Mesendoderm (in vitro differentiated cells): ENCODE measurements at regions not wholly inside any gene's neighbourhood (a gene's known extent, or its start where the extent isn't known, plus 50 kb on each side); places are given as distances from the start of the nearest gene placed in this dataset.

Experiments used
- DNase-seq: peaks from one replicate; pipeline ENCODE4 v3.0.0; 2013
- H2AK5ac ChIP-seq: 2 replicates; pipeline ENCODE4 v1.6.1; 2013; ENCODE audit warnings: low read length, inconsistent platforms
- H2BK120ac ChIP-seq: 2 replicates; pipeline ENCODE4 v1.6.1; 2013; ENCODE audit warnings: low read depth, mild to moderate bottlenecking, low read length, moderate library complexity, mixed read lengths
- H2BK15ac ChIP-seq: replicated peaks from 2 replicates; pipeline ENCODE4 v1.6.1; 2013; ENCODE audit warnings: low read depth, mild to moderate bottlenecking, moderate library complexity
- H2BK5ac ChIP-seq: 2 replicates; pipeline ENCODE4 v1.6.1; 2013; ENCODE audit warnings: low read length, inconsistent platforms
- H3K18ac ChIP-seq: 2 replicates; pipeline ENCODE4 v1.6.1; 2013; ENCODE audit warnings: mild to moderate bottlenecking, low read length, mixed read lengths
- H3K23ac ChIP-seq: one replicate; pipeline ENCODE4 v1.6.1; 2013; ENCODE audit warnings: low read length
- H3K27ac ChIP-seq: 2 replicates; pipeline ENCODE4 v1.5.1; 2013; ENCODE audit warnings: low read depth, mild to moderate bottlenecking, inconsistent platforms, low read length, moderate library complexity
- H3K27me3 ChIP-seq: 2 replicates; pipeline ENCODE4 v1.6.1; 2013; ENCODE audit warnings: low read length, control low read depth, mild to moderate bottlenecking, inconsistent platforms; ENCODE audit not compliant: insufficient read depth, poor library complexity
- H3K36me3 ChIP-seq: 2 replicates; pipeline ENCODE4 v1.6.1; 2013; ENCODE audit warnings: low read length, inconsistent platforms; ENCODE audit not compliant: control insufficient read depth, insufficient read depth
- H3K4ac ChIP-seq: one replicate; pipeline ENCODE4 v1.6.1; 2013; ENCODE audit warnings: low read depth, mild to moderate bottlenecking, low read length, moderate library complexity
- H3K4me1 ChIP-seq: 2 replicates; pipeline ENCODE4 v1.6.1; 2013; ENCODE audit warnings: low read depth, low read length, inconsistent platforms; ENCODE audit not compliant: control insufficient read depth
- H3K4me2 ChIP-seq: 2 replicates; pipeline ENCODE4 v1.6.1; 2013; ENCODE audit warnings: low read length
- H3K4me3 ChIP-seq: 2 replicates; pipeline ENCODE4 v1.5.1; 2013; ENCODE audit warnings: mild to moderate bottlenecking, low read length
- H3K56ac ChIP-seq: one replicate; pipeline ENCODE4 v1.6.1; 2013; ENCODE audit warnings: low read length
- H3K79me1 ChIP-seq: 2 replicates; pipeline ENCODE4 v1.6.1; 2013; ENCODE audit warnings: low read length, inconsistent platforms
- H3K79me2 ChIP-seq: 2 replicates; pipeline ENCODE4 v1.6.1; 2013; ENCODE audit warnings: mild to moderate bottlenecking, low read length; ENCODE audit not compliant: control insufficient read depth, insufficient read depth
- H3K9ac ChIP-seq: 2 replicates; pipeline ENCODE4 v1.6.1; 2013; ENCODE audit warnings: low read length, inconsistent platforms
- H4K5ac ChIP-seq: one replicate; pipeline ENCODE4 v1.6.1; 2013; ENCODE audit warnings: low read length
- H4K8ac ChIP-seq: one replicate; pipeline ENCODE4 v1.6.1; 2013; ENCODE audit warnings: low read depth, mild to moderate bottlenecking, control low read depth, low read length, moderate library complexity
- WGBS: extraction: QIAGEN DNeasy Blood & Tissue Kit; methylation state at CpG from one replicate; pipeline ENCODE4 v1.1.7; 2013; ENCODE audit warnings: low lambda C conversion rate, missing lambda C conversion rate; ENCODE audit not compliant: insufficient coverage; ENCODE audit errors: extremely low coverage; 5-methylcytosine and 5-hydroxymethylcytosine counted together

GRCh38 chr5:120958877-120959485, 494.9 kb downstream of the PRR16 start:
- Histone ChIP-seq H3K56ac (no peak overlapping the region), H3K4me3 (no peak overlapping the region), H3K79me2 (no peaks in the 10 kb centered on the region), H3K9ac (no peak overlapping the region), H2BK15ac (no peak overlapping the region), H3K23ac (no peak overlapping the region), H3K36me3 (no peaks in the 10 kb centered on the region), H3K4me2 (no peak overlapping the region), H3K27me3 (no peaks in the 10 kb centered on the region), H3K4ac (no peak overlapping the region), H2BK120ac (no peak overlapping the region), H3K4me1 (no peaks in the 10 kb centered on the region), H3K27ac (no peak overlapping the region), H4K8ac (no peak overlapping the region), H3K18ac (no peak overlapping the region), H4K5ac (no peak overlapping the region), H3K79me1 (no peaks in the 10 kb centered on the region), H2BK5ac (no peak overlapping the region), H2AK5ac (no peak overlapping the region)
- DNase-seq: no peak
- WGBS: no CpG with 5 or more reads among the region's 7 CpGs

GRCh38 chr5:120960510-120960909, 496.4 kb downstream of the PRR16 start:
- DNase-seq: no peak
- H4K5ac ChIP-seq: no peak overlapping the region
- H3K56ac ChIP-seq: no peak overlapping the region
- WGBS: no CpG with 5 or more reads among the region's 1 CpG
- no peak overlapping the region for H4K8ac ChIP-seq
- no peaks in the 10 kb centered on the region for H3K36me3 ChIP-seq
- no peak overlapping the region for H2BK5ac ChIP-seq
- no peaks in the 10 kb centered on the region for H3K4me1 ChIP-seq
- no peak overlapping the region for H3K4ac ChIP-seq
- H3K4me2 ChIP-seq: no peak overlapping the region
- no peak overlapping the region for H3K18ac ChIP-seq
- no peak overlapping the region for H3K9ac ChIP-seq
- no peak overlapping the region for H2BK15ac ChIP-seq
- H3K27me3 ChIP-seq: no peaks in the 10 kb centered on the region
- H2AK5ac ChIP-seq: no peak overlapping the region
- H3K23ac ChIP-seq: no peak overlapping the region
- H2BK120ac ChIP-seq: no peak overlapping the region
- H3K79me1 ChIP-seq: no peaks in the 10 kb centered on the region
- H3K79me2 ChIP-seq: no peaks in the 10 kb centered on the region
- no peak overlapping the region for H3K27ac ChIP-seq
- H3K4me3 ChIP-seq: no peak overlapping the region

DNA sequence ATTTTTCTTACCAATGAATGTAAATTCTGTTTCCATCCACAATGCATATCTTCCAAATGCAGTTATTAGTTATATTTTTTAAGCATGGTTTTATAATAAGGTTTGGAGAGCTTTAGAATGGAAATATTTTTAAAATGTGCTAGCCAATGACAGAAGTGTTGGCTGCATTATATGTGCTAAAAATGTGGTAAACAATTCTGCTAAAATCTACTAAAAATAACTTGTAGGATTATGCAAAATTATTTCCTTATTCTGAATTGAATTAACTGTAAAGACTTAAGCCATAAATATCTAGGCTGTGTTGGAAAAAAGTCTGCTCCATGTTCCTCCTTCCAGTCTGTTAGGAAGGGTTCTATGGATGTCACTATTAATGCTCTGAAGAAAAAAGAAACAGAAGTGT, 503.3 kb downstream of the PRR16 start:
- H3K27ac ChIP-seq: no peak overlapping the region
- H3K79me1 ChIP-seq: no peaks in the 10 kb centered on the region
- no peak overlapping the region for H2BK5ac ChIP-seq
- H3K4me2 ChIP-seq: no peak overlapping the region
- DNase-seq: no peak
- no peak overlapping the region for H3K4me3 ChIP-seq
- no peak overlapping the region for H3K4ac ChIP-seq
- H2BK120ac ChIP-seq: no peak overlapping the region
- no peak overlapping the region for H3K23ac ChIP-seq
- H3K36me3 ChIP-seq: no peaks in the 10 kb centered on the region
- H3K27me3 ChIP-seq: no peaks in the 10 kb centered on the region
- no peak overlapping the region for H4K5ac ChIP-seq
- H3K56ac ChIP-seq: no peak overlapping the region
- no peak overlapping the region for H3K9ac ChIP-seq
- H3K18ac ChIP-seq: no peak overlapping the region
- H3K4me1 ChIP-seq: no peaks in the 10 kb centered on the region
- no peak overlapping the region for H2BK15ac ChIP-seq
- H2AK5ac ChIP-seq: no peak overlapping the region
- no peak overlapping the region for H4K8ac ChIP-seq
- H3K79me2 ChIP-seq: no peaks in the 10 kb centered on the region

DNA sequence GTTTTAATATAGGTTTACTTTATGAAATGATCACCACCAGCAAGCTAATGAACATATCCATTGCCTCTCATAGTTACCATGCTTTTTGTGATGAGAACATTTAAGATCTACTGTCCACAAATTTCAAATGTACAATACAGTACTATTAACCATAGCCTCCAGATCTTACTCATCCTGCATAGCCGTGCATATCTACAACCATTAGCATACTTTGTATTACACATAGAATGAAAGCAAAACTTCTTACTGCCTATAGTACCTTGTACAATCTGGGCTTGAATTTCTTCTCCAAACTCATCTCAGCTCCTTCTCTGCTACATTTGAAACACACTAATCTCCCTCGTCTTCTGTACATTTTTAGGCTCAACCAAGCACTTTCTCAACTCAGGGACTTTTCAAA, 510.6 kb downstream of the PRR16 start:
- Histone ChIP-seq H4K8ac (no peak overlapping the region), H3K79me1 (no peaks in the 10 kb centered on the region), H3K4me2 (no peak overlapping the region), H3K9ac (no peak overlapping the region), H2BK5ac (no peak overlapping the region), H3K56ac (no peak overlapping the region), H2AK5ac (no peak overlapping the region), H3K4me3 (no peak overlapping the region), H4K5ac (no peak overlapping the region), H3K27me3 (no peaks in the 10 kb centered on the region), H3K79me2 (no peaks in the 10 kb centered on the region), H3K36me3 (no peaks in the 10 kb centered on the region), H3K4ac (no peak overlapping the region), H2BK15ac (no peak overlapping the region), H3K18ac (no peak overlapping the region), H3K4me1 (no peaks in the 10 kb centered on the region), H3K23ac (no peak overlapping the region), H3K27ac (no peak overlapping the region), H2BK120ac (no peak overlapping the region)
- no CpG with 5 or more reads among the region's 2 CpGs for WGBS
- no peak for DNase-seq

- H3K18ac ChIP-seq: no peak overlapping the region
- H3K27ac ChIP-seq: no peak overlapping the region
- no peak overlapping the region for H3K4me3 ChIP-seq
- no peaks in the 10 kb centered on the region for H3K79me2 ChIP-seq
- no peak overlapping the region for H2BK15ac ChIP-seq
- no peak overlapping the region for H2AK5ac ChIP-seq
- H3K23ac ChIP-seq: no peak overlapping the region
- no peak overlapping the region for H4K8ac ChIP-seq
- DNase-seq: no peak
- no peaks in the 10 kb centered on the region for H3K79me1 ChIP-seq
- H3K4me2 ChIP-seq: no peak overlapping the region
- no peak overlapping the region for H3K4ac ChIP-seq
- H3K27me3 ChIP-seq: no peaks in the 10 kb centered on the region
- no peak overlapping the region for H3K56ac ChIP-seq
- no peak overlapping the region for H3K9ac ChIP-seq
- H4K5ac ChIP-seq: no peak overlapping the region
- no peak overlapping the region for H2BK120ac ChIP-seq
- H3K36me3 ChIP-seq: no peaks in the 10 kb centered on the region
- H3K4me1 ChIP-seq: no peaks in the 10 kb centered on the region
- no peak overlapping the region for H2BK5ac ChIP-seq
These were observed 518.3 kb downstream of the PRR16 start for GRCh38 chr5:120982351-120982750.

DNA sequence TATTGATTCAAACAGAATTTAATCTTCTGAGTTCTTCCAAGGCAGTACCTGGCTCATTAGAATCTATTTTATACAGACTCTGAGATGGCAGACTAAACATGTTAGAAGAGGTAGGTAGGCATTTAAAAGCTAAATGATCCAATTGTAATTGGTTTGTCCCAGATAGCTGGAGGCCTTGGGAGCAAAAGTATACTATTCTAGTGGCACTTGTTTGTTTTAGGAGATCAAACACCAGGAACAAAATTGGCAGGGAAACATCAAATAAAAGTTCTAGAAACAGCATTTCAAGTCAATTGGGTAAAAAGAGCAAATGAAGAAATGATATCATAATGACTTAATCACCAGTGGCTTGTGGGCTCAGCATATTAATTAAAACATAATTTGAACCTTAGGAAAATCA, 521.4 kb downstream of the PRR16 start:
- Histone ChIP-seq H3K4me1 (no peaks in the 10 kb centered on the region), H3K4ac (no peak overlapping the region), H3K4me2 (no peak overlapping the region), H3K27ac (no peak overlapping the region), H3K18ac (no peak overlapping the region), H2AK5ac (no peak overlapping the region), H4K8ac (no peak overlapping the region), H3K79me1 (no peaks in the 10 kb centered on the region), H3K56ac (no peak overlapping the region), H3K9ac (no peak overlapping the region), H3K23ac (no peak overlapping the region), H2BK15ac (no peak overlapping the region), H2BK120ac (no peak overlapping the region), H2BK5ac (no peak overlapping the region), H3K27me3 (no peaks in the 10 kb centered on the region), H3K4me3 (no peak overlapping the region), H3K36me3 (no peaks in the 10 kb centered on the region), H4K5ac (no peak overlapping the region), H3K79me2 (no peaks in the 10 kb centered on the region)
- DNase-seq: no peak
